Vagina (tissue), 2 donors: ENCODE measurements at regions not wholly inside any gene's neighbourhood (a gene's known extent, or its start where the extent isn't known, plus 50 kb on each side); places are given as distances from the start of the nearest gene placed in this dataset.

Experiments
- CTCF ChIP-seq, 3 experiments: fragments of 450-650 bp in 2 of 3; fragments of 200-600 bp in 1 of 3; sonication (generic) in 1 of 3; IDR thresholded peaks; one replicate each; pipeline ENCODE4 v1.5.1; 2017 to 2019; ENCODE audit warnings: antibody characterized with exemption in 3 of 3, mild to moderate bottlenecking in 2 of 3, moderate library complexity in 2 of 3
- POLR2A ChIP-seq, 2 donors: fragments of 450-650 bp; IDR thresholded peaks; one replicate each; pipeline ENCODE4 v1.6.1; 2017; ENCODE audit warnings: antibody characterized with exemption in 2 of 2, mild to moderate bottlenecking in 2 of 2, moderate library complexity in 2 of 2
- POLR2AphosphoS5 ChIP-seq, 2 donors: sonication (generic); formaldehyde crosslinking; IDR thresholded peaks; one replicate each; pipeline ENCODE4 v1.9.0; 2017; ENCODE audit warnings: antibody characterized with exemption in 2 of 2, mild to moderate bottlenecking in 2 of 2, low read depth in 1 of 2; ENCODE audit not compliant: insufficient read depth in 1 of 2

GRCh38 chr15:81792646-81793045, 253.2 kb downstream of the MEX3B start:
- TF ChIP-seq CTCF (IDR thresholded peaks at IDR 0.05) = no peak
- TF ChIP-seq POLR2A (IDR thresholded peaks at IDR 0.05) = no peak
- no peak for TF ChIP-seq POLR2AphosphoS5 (IDR thresholded peaks at IDR 0.05; ENCODE audit: insufficient read depth in 1 of 2, low read depth in 1 of 2)
